HuH-7.5 (cell line): ENCODE measurements at regions not wholly inside any gene's neighbourhood (a gene's known extent, or its start where the extent isn't known, plus 50 kb on each side); places are given as distances from the start of the nearest gene placed in this dataset.
A peak's percentile ranks its signal among the peaks of the same experiment; 100 is the strongest.
"Not testable (repeated sequence)": the region's sequence is repeated elsewhere in the genome, so short reads cannot be mapped to it uniquely, and the experiment has no call there.

Experiments
- DNase-seq: peaks from one replicate; pipeline ENCODE4 v3.0.0; 2011; ENCODE audit warnings: low spot score

DNA sequence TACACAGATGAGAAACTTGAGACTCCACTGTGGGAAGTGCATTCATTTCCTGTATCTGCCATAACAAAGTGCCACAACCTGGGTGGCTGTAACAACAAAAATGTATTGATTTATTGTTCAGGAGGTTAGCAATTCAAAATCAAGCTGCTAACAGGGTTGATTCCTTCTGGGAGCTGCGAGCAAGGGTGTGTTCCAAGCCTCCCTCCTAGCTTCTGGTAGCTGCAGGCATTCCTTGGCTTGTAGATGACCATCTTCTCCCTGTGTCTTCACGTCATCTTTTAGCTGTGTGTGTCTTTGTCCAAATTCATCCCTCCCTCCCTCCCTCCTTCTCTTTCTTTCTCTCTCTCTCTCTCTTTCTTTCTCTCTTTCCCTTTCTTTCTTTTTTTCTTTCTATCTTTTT lies 258.1 kb downstream of the MSX2 start:
- no peak for DNase-seq

DNA sequence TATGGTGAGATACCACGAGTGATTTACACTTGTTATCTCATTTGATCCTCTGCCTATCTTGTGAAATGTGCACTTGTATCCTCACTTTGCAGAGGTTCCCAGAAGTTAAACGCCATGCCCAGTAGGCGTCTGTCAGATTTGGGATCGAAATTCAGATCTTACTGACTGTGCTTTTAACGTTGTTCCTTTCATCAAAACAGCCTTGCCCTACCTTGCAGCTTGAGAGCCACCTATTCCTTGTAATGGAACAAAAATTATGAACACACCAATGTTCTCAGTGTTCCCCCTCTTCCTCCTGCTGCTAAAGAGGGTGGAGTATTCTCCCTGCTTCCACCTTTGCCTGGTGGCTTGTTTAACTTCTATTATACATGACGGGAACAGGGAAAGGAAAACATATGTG lies 257.0 kb downstream of the MSX2 start:
- no peak for DNase-seq

DNA sequence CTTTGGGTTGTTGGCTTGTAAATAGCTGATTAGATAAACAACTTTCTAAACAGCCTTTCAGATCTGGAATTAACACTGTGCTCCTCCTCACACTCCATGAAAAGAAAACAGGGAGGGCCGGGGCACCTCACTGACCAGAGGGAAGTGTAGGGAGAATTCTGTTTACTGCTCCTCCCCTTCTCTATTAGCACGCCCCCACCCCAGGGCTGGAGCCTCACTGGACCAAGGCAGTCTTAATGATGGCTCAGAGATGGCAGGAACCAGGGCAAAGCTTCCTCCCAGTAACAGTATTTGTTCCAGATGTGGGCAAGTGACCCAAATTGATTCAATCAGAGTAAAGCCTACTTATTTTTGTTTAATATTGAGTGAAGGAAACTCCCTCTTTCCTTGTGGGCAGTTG lies 256.6 kb downstream of the MSX2 start:
- DNase-seq = no peak

DNA sequence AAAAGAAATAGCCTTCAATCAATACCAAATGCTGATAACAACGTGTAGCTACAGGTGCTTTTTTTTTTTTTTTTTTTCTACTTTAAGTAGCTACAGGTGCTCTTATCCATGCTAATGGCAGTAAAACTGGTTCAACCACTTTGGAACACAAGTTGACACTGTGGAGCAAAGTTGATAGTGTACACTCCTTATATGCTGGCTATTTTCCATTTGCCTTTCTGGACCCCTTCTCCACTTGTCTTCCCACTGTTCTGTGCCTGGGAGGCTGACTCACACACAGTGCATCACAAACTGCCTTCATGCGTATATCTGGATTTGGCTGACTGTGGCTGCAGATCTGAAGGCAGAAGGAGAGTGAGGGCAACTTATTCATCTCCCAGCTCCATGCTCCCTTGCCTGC lies 247.9 kb downstream of the MSX2 start:
- no peak for DNase-seq

DNA sequence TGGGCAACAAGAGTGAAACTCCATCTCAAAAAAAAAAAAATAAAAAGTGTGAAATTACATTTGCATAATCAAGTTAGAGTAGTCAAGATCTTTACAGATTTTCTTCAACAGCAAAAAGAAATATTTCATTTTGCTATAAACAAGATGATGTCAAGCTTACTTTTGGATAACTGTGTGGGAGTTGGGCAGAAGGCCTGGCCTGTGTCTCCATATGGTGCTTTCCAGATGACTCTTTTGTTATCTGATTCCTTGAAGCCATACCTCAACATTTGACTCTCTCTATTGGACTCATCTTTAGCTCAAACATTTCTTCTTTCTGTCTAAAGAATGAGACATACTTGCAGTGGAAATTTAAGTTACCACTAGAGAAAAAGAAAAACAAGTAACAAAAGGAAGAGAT lies 246.8 kb downstream of the MSX2 start:
- DNase-seq = no peak

DNA sequence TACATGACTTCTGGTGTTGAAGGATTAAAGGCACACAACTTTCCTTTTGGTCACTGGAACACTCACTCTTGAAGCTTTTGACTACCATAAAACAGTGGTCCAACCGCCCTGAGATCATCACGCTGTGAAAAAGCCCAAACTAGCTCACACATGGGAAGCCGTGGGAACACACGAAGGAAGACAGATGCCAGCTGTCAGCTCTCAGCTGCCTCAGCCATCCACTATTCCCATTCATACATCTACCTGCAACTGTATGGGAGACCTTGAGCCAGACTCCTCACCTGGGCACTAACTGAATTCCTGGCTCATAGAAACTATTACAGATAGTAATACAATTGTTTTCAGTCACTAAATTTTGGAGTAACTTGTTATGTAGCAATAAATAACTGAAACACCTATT lies 246.1 kb downstream of the MSX2 start:
- no peak for DNase-seq

DNA sequence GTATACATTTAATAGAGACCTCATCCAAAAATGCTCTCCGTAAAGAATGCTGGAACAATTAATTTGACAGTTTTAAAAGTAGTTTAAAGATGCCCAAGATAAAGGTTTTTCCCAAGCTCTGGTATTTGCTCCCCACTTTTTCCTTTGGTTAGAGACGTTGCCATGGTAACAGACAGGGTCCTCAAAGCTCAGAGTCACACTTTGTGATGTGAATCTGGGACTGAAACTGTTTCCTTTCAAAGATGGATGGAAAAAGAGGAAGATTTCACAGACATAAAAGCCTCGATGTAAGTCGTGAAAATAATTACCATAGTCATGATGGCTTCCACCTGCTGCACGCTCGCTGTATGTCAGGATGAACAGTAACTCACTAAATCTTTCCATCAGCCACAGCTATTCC lies 229.5 kb downstream of the MSX2 start:
- DNase-seq = no peak

DNA sequence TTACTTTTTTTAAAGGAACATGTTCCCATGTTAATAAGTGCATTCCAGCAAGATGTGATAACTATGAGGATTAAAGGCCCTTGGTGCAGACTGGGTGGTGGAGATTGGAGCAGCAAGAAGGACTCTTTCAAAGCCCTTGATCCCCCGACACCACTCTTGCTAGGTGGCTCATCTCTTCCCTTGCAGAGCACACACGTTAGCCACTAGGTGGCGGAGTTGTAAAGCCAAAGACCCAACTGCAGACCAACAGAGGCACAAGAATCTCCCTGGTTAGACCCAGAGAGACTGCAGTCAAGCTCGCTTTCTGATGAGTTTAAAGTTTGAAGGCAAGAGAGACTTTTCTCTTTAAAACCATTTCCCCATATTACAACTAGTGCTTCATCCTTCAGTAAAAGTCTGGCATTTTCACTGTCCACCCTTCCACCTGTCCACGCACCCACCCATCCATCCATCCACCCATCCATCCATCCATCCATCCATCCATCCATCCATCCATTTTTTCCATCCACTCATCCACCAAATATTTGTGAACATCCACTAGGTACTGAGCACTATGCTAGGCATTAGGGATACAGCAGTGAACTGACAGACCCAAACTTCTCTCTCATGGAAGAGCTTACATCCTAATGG lies 226.9 kb downstream of the MSX2 start:
- peak; percentile 53 for DNase-seq

DNA sequence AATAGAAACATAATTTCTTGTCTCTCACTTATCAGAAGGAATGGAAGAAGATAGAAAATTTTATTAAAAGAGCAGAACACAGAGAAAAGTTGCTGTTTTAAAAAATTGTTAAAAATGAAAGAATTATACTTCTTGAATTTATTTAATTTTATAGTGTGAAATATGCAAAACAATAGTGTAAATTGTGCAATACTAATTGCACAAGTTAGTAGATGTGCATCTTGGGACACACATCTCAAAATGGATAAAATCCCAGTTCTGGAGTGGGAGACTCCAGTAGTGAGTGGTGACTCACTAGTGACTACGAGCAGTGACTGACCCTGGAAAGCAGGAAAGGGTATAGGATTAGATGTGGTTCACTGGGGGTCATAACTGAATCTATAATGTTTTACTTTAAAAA lies 223.2 kb downstream of the MSX2 start:
- DNase-seq = no peak

DNA sequence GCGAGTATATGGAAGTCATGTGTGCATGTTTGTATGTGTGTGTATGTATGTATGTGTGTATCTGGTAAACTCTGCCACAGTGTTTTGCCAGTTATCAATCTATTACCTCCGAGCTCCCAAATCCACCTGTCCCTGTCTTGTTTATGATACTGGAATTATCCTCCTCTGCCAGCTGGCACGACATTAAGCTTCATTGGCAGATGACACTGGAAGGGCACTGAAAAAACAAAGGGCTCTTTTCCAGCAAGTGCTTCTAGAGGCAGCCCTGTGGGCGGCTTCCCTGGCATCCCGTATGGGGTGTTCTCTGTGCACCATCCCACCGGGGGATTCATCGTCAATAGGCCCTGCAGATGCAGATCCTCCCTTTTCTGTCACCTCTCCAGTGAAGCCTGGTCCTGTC lies 221.5 kb downstream of the MSX2 start:
- no peak for DNase-seq

DNA sequence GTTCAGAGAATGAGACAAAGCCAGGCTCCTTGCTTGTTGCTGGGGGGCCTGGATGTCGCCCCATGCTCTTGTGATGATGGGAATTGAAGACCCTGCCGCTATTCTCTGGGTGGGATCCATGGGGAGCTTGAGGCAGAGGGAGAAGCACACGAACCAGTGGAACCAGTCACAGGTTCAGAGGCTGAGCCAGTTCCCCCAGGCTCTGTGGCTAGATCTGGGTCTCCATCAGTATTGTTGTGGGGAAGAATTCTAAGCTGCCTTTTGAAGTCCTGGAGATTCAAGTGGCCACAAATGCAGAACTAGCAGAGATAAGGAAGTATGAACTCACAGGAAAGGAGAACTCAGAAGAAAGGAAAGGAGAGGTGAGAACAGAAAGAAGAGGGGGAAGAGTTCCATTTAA lies 219.4 kb downstream of the MSX2 start:
- no peak for DNase-seq

DNA sequence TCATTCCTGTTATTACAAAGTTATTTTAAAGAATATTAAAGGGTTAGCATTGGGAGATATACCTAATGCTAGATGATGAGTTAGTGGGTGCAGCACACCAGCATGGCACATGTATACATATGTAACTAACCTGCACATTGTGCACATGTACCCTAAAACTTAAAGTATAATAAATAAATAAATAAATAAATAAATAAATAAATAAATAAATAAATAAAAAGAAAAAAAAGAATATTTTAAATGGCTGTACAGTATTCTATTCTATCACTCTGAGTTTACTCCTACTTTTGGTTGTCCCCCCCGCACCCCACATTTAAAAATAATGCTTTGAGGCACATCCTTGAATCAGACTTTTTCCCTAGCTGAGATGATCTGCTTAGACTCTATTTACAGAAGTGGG lies 218.6 kb downstream of the MSX2 start:
- not testable (repeated sequence) for DNase-seq

DNA sequence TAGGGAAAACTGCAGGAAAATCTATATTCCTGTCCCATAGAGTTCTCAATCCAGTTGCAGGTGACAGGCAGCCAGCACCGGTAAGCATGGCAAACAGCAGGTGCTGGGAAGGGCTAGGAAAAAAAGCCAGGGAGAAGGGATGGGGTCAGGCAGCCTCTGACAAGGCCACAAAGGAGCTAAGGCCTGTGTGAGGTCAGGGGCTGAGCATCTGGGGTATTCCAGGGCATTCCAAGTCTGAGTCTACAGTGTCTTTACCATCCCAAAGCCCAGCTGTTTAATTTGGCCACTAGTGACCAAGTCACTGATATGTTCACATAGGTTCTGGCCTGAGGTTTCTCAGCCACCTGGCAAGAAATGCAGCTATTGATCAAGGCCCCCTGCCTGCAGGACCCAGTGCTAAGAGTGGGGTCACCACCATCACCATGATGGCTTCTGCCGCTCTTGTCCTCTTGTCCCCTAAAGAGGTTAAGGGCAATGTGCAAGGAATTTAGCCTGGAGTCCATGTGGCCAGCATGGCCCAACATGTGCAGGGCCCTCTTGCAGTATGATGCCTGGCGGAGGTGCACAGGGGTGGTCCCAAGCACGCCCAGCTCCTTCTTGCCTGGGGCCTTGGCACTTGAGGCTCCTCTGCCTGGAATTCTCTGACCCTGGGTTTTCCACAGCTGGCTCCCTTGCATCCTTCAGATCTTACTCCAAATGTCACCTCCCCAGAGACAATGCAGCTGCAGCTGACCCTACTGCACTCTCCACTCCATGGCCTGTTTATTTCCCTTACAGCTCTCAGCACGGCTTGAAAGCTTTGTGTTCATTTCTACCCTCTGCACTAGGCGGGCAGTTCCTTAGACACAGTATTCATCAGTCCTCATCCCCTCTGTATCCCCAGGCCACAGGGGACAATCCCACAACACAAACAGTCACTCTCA lies 213.1 kb downstream of the MSX2 start:
- no peak for DNase-seq

DNA sequence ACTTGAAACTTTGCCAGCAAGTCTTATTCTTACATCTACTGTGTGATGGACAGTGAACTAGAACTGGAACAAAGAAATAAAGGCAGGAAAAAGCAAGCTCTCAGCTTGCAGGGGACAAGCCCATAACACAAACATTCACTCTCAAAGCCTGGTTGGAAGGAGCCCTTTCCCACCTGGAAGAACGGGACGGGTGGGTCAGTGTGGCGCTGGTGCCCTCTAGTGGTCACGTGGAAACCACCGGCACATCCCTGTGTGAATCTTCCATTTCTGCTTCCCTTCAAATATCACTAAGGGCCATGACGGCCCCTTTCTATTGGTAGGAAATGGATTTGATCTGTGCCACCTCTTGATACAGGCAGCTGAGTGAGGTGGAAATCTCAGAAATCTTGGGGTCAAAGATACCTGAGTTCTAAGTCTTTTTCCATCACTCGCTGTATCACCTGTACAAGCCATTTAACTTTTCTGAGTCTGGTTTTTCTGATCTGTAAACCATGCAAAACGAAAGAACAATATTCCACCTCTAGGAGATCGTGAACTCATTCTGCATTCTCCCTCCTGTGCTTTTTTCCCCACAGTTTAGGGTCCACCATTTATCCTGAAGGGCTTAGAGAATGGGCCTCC lies 211.6 kb downstream of the MSX2 start:
- DNase-seq = peak; percentile 72

DNA sequence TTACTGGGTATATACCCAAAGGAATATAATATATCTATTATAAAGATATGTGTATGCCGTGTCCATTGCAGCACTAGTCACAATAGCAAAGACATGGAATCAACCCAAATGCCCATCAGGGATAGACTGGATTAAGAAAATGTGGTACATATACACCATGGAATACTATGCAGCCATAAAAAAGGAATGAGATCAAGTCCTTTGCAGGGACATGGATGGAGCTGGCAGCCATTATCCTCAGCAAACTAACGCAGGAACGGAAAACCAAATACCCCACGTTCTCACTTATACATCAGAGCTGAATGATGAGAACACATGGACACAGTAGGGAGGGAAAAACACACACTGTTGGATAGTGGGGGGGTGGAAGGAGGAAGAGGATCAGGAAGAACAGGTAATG lies 206.7 kb downstream of the MSX2 start:
- not testable (repeated sequence) for DNase-seq

DNA sequence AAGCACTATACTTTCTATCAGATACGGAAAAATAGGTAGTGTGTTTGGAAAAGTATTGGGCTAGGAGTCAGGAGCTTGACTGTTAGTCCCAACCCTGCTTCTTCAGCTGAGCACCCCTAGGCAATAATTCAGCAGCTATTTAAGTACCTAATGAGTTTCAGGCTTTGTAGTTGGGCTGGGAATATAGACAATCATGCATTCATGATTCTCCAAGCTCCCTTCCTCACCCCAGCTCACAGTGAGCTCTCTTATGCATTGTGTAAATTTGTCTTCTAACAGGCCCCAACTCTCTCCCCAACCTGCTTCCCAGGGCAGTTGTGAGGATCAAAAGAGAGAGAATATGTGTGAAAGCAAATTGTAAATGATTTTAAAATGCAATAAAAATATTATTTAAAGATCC lies 201.2 kb downstream of the MSX2 start:
- no peak for DNase-seq

DNA sequence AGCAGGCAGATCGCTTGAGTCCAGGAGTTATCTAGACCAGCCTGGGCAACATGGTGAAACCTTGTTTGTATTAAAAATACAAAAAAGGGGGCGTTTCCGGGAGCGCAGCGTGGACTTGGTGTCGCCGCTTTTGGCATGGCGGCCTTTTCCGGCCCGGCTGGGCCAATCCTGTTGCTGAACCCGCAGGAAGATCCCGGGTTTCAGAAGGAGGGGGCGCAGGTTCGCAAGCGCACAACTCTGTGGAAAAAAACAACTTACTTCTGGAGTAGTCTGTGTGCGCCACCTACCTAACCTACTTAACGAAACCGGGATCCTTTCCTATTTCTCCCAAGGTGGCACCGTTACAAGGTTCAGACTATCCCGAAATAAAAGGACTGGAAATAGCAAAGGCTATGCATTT lies 198.6 kb downstream of the MSX2 start:
- DNase-seq = no peak

DNA sequence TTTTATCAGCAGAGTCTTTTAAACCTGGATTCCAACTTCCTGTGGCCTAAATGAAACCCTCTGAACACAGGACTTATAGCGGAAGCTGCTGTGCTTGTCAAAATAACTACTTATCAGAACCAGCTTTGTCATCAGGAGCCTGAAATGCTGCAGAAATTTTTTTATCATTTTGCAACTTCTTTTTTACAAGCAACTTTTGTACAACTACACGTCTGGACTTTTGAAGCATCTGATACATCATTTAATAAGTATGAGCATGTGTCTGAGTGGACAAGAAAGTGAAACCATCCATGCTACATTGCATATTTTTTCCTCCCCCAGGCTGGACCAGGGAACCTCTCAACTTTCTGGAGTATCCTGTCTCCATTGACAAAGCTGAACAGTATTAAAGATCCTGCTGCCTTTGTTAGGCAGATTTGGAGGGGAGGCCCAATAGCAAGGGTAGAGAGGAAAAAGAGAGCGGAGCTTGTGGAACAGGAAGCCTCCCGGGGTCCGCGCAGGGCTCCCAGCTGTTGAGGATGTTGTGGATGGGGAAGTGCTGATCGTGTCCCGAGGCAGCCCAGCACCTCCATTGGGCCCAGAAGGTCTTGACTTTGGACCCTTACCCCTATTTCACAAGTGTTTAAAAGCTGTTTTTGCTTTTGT lies 196.6 kb downstream of the MSX2 start:
- DNase-seq = no peak

DNA sequence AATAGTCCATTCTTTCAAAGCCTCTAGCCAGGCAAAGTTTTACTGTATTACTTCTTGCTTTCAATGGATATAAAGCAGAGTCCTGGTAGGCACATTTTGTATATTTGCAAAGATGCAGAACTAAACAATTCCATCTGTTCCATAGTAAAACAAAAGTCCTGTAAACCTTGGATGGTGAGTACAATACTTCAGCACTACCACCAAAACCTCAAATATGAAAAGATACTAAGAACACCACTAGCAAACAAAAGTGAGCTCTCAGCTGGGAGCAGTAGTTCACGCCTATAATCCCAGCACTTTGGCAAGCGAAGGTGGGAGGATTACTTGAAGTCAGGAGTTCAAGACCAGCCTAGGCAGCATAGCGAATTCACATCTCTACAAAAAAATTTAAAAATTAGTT lies 195.0 kb downstream of the MSX2 start:
- DNase-seq = no peak

DNA sequence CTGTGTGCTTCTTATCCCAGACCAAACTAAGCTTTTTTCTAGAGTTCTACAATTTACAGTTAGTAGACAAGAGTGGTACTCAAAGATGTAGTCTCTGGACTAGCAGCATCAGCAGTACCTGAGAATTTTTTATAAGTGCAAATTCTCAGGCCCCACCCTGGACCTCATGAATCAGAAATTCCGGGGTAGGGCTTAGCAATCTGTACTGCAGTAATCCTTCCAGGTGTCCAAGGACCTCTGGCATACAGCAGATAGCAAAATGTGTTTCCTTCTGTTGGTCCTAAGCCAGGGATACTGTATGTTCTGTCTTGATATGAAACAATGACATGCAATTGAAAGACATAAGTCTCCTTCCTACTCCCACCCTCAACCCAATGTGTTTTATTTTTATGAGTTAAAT lies 194.3 kb downstream of the MSX2 start:
- no peak for DNase-seq

DNA sequence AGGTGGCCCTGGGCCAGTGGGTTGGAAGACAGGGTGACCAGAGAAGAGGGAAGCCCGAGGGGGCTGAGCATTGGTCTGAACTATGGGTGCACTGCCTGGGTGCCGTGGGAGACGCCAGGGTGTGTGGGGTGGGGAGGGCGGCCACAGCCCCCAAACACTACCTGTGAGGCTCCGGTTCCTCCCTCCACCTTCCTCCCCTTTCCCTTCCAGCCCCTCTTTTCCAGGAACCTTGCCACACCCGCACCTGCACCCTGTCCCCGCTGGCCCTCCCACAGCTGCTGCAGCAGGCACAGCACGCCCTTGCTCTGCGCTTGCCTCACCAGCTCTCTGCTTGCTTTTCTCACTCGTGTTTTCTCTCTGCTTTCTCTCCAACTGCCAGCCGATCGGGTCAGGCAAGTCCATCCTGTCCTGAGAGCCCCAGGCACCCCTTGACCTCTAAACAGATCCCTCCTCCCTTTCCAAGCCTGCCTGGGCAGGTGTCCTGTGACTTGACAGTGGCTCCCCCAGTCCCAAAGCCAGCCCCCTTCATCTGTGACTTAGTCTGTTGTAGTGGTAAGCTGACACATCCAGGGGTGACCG lies 193.7 kb downstream of the MSX2 start:
- DNase-seq = no peak

DNA sequence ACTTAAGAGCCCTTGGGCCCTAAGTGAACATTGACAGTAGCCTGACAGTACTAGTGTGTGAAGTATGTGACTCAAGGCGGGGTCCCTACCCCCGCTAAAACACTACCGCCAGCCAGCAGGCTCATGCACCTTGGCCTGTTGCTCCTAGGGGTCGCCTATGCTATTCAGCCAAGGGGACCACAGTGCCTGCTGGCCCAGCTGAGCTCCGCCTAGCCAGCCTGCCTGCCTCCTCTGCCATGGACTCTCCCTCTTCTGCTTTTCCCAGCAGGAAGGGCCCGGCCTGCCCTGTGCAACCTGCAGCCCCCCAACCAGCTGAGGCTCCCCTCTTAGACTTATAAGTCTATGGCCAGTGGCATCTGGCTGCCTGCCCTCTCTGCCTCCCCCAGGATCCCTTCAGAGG lies 193.1 kb downstream of the MSX2 start:
- not testable (repeated sequence) for DNase-seq
